ENCODE measurements at regions not wholly inside any gene's neighbourhood (a gene's known extent, or its start where the extent isn't known, plus 50 kb on each side); places are given as distances from the start of the nearest gene placed in this dataset.

DNA sequence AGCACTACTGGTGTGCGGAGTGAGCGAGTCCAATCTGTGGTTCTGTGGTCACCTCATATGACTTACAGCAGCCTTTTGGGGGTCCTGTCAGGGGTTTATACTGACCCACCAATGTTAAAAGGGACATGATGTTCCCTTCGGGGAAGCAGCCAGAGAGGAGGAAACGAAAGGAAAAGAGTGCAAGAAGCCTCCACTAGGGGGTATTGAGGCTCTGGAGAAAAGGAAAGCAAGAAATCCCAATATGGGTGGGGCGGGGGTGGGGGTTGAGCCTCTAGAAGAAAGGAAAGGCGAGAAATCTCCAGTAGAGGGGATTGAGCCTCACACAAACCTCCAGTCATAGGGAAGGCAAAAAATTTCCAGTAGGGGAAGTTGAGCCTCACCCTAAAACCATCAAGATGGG, 249.3 kb upstream of the ECI2 start:
- Mint-ChIP-seq H3K4me3 (no peak overlapping the region), H3K27me3 (no peaks in the 10 kb centered on the region), H3K9me3 (peaks cover 22% of the 10 kb centered on the region), H3K27ac (peak overlapping the region; percentile 81), H3K4me1 (ENCODE audit: unreplicated experiment) (no peaks in the 10 kb centered on the region), H3K36me3 (no peaks in the 10 kb centered on the region)
- TF ChIP-seq, protein P1, sequence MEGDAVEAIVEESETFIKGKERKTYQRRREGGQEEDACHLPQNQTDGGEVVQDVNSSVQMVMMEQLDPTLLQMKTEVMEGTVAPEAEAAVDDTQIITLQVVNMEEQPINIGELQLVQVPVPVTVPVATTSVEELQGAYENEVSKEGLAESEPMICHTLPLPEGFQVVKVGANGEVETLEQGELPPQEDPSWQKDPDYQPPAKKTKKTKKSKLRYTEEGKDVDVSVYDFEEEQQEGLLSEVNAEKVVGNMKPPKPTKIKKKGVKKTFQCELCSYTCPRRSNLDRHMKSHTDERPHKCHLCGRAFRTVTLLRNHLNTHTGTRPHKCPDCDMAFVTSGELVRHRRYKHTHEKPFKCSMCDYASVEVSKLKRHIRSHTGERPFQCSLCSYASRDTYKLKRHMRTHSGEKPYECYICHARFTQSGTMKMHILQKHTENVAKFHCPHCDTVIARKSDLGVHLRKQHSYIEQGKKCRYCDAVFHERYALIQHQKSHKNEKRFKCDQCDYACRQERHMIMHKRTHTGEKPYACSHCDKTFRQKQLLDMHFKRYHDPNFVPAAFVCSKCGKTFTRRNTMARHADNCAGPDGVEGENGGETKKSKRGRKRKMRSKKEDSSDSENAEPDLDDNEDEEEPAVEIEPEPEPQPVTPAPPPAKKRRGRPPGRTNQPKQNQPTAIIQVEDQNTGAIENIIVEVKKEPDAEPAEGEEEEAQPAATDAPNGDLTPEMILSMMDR (conservative IDR thresholded peaks at IDR 0.05) = peak; percentile 37
- no peak for DNase-seq (ENCODE audit: extremely low spot score, unreplicated experiment)

DNA sequence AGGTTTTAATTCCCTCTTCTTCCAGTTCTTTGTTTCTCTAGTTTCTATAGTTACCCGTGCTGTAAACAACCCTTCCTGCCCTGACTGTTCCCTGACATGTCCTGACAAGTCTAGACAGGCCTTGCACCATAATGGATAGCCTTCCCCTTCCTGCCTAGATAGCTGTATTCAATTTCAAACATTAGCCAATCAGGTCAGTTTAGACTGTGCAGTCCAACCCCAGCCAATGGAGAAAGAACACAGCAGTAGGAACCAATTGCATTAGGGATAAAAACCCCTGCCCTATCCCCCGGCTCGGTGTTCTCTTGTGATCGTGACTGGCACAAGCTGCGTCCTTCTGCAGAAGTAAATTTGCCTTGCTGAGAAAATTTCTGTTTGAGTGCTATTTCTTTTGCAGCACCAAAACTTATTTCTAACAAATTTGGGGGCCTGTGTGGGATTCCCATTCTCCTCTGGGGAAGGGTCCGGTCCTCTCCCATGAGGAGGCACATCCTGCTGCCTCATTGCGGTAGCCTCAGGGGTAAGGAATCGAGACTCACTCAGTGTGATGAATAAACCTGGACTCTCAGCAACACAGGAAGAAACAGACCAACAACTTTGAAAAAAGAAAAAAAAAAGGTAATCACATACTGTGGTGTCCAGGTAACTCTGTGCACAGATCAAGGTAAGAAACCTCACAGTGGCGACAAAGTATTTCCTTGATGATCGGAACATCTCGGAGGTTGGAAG, 248.7 kb upstream of the ECI2 start:
- peak overlapping the region; percentile 81 for H3K27ac Mint-ChIP-seq
- no peaks in the 10 kb centered on the region for H3K4me1 Mint-ChIP-seq (ENCODE audit: unreplicated experiment)
- H3K9me3 Mint-ChIP-seq = peaks cover 24% of the 10 kb centered on the region
- H3K4me3 Mint-ChIP-seq = peak overlapping the region; percentile 19
- peaks cover under 1% of the 10 kb centered on the region for H3K36me3 Mint-ChIP-seq
- TF ChIP-seq, protein P1 (conservative IDR thresholded peaks at IDR 0.05) = no peak
- no peaks in the 10 kb centered on the region for H3K27me3 Mint-ChIP-seq
- DNase-seq (ENCODE audit: extremely low spot score, unreplicated experiment) = no peak

DNA sequence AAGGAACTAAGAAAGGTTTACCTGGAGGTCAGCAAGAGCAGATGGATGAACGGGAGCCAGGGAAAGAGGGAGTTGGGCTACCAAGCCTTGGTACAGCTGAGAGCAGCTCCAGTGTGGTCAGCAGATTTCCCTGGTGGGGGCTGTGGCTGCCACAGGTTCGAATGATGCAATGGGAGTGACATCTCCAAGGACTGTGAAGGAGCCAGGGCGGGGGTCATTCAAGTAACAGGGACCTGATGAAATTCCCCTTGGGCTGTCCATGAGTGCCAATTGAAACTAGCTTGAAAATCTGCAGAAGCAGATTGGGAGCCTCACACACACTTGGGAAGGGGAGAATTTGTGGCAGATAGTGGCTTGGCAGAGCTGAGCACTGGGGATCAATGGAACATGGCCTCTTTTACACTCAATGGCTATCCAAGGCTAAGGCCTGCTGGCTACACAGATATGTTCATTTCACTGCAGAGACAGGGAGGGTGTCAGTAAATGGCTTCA, 247.0 kb upstream of the ECI2 start:
- no peak overlapping the region for H3K4me3 Mint-ChIP-seq
- H3K9me3 Mint-ChIP-seq = peaks cover 23% of the 10 kb centered on the region
- no peak for DNase-seq (ENCODE audit: extremely low spot score, unreplicated experiment)
- H3K4me1 Mint-ChIP-seq (ENCODE audit: unreplicated experiment) = peaks cover 3% of the 10 kb centered on the region
- peaks cover under 1% of the 10 kb centered on the region for H3K27me3 Mint-ChIP-seq
- H3K27ac Mint-ChIP-seq = no peak overlapping the region
- TF ChIP-seq, protein P1 (conservative IDR thresholded peaks at IDR 0.05) = no peak
- peaks cover 3% of the 10 kb centered on the region for H3K36me3 Mint-ChIP-seq

DNA sequence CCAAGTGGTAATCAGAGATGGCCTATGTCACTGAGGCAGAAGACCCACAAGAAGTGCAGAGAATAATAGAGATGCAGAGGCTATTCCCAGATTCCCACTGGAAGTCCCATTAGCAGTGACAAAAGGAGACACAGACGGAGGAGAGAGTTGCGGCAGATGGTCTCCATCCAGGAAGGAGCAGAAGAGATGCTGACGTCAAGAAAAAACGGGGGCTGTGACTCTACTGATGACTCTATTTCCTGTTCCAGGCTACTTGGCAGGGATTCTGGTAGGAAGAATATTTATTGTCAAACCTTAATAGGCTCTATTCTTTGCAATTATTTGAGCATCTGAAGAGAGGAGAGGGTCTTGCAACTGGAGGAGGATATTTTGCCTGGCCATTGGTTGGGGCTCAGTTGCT, 246.0 kb upstream of the ECI2 start:
- Mint-ChIP-seq H3K4me1 (ENCODE audit: unreplicated experiment) (peaks cover 5% of the 10 kb centered on the region), H3K27ac (no peak overlapping the region), H3K36me3 (peaks cover 3% of the 10 kb centered on the region), H3K27me3 (peaks cover 4% of the 10 kb centered on the region), H3K9me3 (peaks cover 22% of the 10 kb centered on the region), H3K4me3 (no peak overlapping the region)
- DNase-seq (ENCODE audit: extremely low spot score, unreplicated experiment) = no peak
- TF ChIP-seq, protein P1 (conservative IDR thresholded peaks at IDR 0.05) = no peak

DNA sequence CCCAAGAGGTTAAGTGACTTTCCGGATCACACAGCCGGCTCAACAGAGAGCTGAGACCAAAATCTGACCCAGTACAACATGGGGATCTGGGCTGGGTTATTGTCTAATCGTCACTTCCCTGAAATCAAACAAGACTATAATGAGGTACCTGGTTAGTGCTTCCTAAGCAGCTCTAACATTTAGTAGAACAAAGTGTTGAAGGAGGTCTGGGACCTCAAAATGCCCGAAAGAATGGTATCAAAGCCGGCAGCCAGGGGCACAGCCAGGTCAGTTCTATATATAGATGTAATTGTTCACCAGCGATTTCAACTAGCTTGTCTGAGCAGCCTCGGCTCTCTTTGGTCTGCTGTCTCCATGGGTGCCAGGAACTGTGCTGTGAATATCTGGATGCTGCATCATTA, 245.5 kb upstream of the ECI2 start:
- no peak overlapping the region for H3K27ac Mint-ChIP-seq
- TF ChIP-seq, protein P1 (conservative IDR thresholded peaks at IDR 0.05) = no peak
- H3K9me3 Mint-ChIP-seq = peaks cover 19% of the 10 kb centered on the region
- H3K27me3 Mint-ChIP-seq = peaks cover 4% of the 10 kb centered on the region
- peaks cover 5% of the 10 kb centered on the region for H3K4me1 Mint-ChIP-seq (ENCODE audit: unreplicated experiment)
- H3K4me3 Mint-ChIP-seq = no peak overlapping the region
- H3K36me3 Mint-ChIP-seq = peaks cover 3% of the 10 kb centered on the region
- no peak for DNase-seq (ENCODE audit: extremely low spot score, unreplicated experiment)

All from type B pancreatic cell (in vitro differentiated cells).